A673 (cell line): ENCODE measurements at regions not wholly inside any gene's neighbourhood (a gene's known extent, or its start where the extent isn't known, plus 50 kb on each side); places are given as distances from the start of the nearest gene placed in this dataset.

Experiments
- CTCF ChIP-seq: fragments of 300-800, 200-600 bp; sonication (generic); conservative IDR thresholded peaks from 2 replicates; pipeline ENCODE4 v1.5.1; 2017; ENCODE audit warnings: low read depth, mild to moderate bottlenecking, antibody characterized with exemption, low read length, moderate library complexity, mixed read lengths
- EZH2 ChIP-seq: fragments of 200-600 bp; sonication (generic); IDR thresholded peaks from 2 replicates; pipeline ENCODE4 v1.6.1; 2017; ENCODE audit warnings: borderline replicate concordance, low read depth, mild to moderate bottlenecking, mixed read lengths, antibody characterized with exemption, low read length; ENCODE audit not compliant: poor library complexity, severe bottlenecking

DNA sequence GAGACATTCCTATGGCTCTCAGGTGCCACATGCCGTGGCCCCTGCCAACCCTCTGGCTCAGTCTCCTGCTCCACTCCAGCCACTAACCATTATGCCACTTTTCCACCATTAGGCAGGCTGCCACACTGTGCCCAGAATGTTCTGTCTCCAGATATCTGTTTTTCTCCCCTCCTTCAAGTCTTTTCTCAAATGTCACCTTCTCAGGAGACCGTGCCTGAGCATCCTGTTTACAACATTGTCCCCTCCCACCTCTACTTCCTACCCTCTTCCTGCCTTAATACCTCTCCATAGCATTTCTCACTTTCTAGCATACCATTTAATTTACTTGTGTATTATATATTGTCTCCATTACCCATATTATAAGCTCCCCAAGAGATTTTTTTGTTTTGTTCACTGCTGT, 162.5 kb upstream of the LYZL2 start:
- TF ChIP-seq CTCF (no peak), EZH2 (no peak)
